ENCODE measurements at regions not wholly inside any gene's neighbourhood (a gene's known extent, or its start where the extent isn't known, plus 50 kb on each side); places are given as distances from the start of the nearest gene placed in this dataset.

GRCh38 chr15:60057554-60057953 lies 53.4 kb downstream of the FOXB1 start:
- intact Hi-C loops (cut with DNase I) = no loop called here
- H3K36me3 ChIP-seq = no peaks in the 10 kb centered on the region
- 84% methylated on average over 3 of the region's 3 CpGs for WGBS
- H3K9me3 ChIP-seq = peaks cover 0 to 24% (median 16%) of the 10 kb centered on the region in 4 donors
- no peaks in the 10 kb centered on the region for H3K4me1 ChIP-seq
- peaks cover 0 to 28% (median 0%) of the 10 kb centered on the region in 4 donors for H3K27me3 ChIP-seq
- H3K27ac ChIP-seq (replicated peaks in 1 of 4) = no peak overlapping the region
- no peak overlapping the region for H3K4me3 ChIP-seq
- DNase-seq (ENCODE audit: extremely low spot score) = no peak
- TF ChIP-seq EP300 (IDR thresholded peaks at IDR 0.05) (no peak), POLR2AphosphoS5 (IDR thresholded peaks at IDR 0.05) (no peak), POLR2A (IDR thresholded peaks at IDR 0.05; ENCODE audit: low read depth) (no peak), CTCF (IDR thresholded peaks at IDR 0.05) (no peak)

- Histone ChIP-seq H3K9me3 (peaks cover 0 to 30% (median 19%) of the 10 kb centered on the region in 4 donors), H3K27me3 (peaks cover 0 to 19% (median 0%) of the 10 kb centered on the region in 4 donors), H3K4me3 (no peak overlapping the region), H3K27ac (replicated peaks in 1 of 4) (no peak overlapping the region), H3K4me1 (no peaks in the 10 kb centered on the region), H3K36me3 (no peaks in the 10 kb centered on the region)
- TF ChIP-seq POLR2A (IDR thresholded peaks at IDR 0.05; ENCODE audit: low read depth) = no peak
- no peak for TF ChIP-seq CTCF (IDR thresholded peaks at IDR 0.05)
- no peak for TF ChIP-seq POLR2AphosphoS5 (IDR thresholded peaks at IDR 0.05)
- no peak for TF ChIP-seq EP300 (IDR thresholded peaks at IDR 0.05)
- intact Hi-C loops (cut with DNase I) = no loop called here
- no peak for DNase-seq (ENCODE audit: extremely low spot score)
- 100% methylated on average over 1 of the region's 1 CpG for WGBS
These were observed 55.1 kb downstream of the FOXB1 start for GRCh38 chr15:60059186-60059585.

- H3K4me1 ChIP-seq = no peaks in the 10 kb centered on the region
- no peak overlapping the region for H3K27ac ChIP-seq (replicated peaks in 1 of 4)
- WGBS = 93% methylated on average over 1 of the region's 1 CpG
- intact Hi-C loops (cut with DNase I) = no loop called here
- TF ChIP-seq POLR2AphosphoS5 (IDR thresholded peaks at IDR 0.05) (no peak), EP300 (IDR thresholded peaks at IDR 0.05) (no peak), CTCF (IDR thresholded peaks at IDR 0.05) (no peak), POLR2A (IDR thresholded peaks at IDR 0.05; ENCODE audit: low read depth) (no peak)
- DNase-seq (ENCODE audit: extremely low spot score) = peak; percentile 8
- no peak overlapping the region for H3K4me3 ChIP-seq
- H3K36me3 ChIP-seq = no peaks in the 10 kb centered on the region
- H3K27me3 ChIP-seq = peaks cover 0 to 28% (median 0%) of the 10 kb centered on the region in 4 donors
- H3K9me3 ChIP-seq = peaks cover 0 to 30% (median 19%) of the 10 kb centered on the region in 4 donors
These were observed 57.6 kb downstream of the FOXB1 start for GRCh38 chr15:60061758-60062157.

GRCh38 chr15:60062826-60063225 lies 58.7 kb downstream of the FOXB1 start:
- Histone ChIP-seq H3K9me3 (peaks cover 0 to 30% (median 19%) of the 10 kb centered on the region in 4 donors), H3K4me3 (no peak overlapping the region), H3K36me3 (no peaks in the 10 kb centered on the region), H3K27ac (replicated peaks in 1 of 4) (no peak overlapping the region), H3K4me1 (no peaks in the 10 kb centered on the region), H3K27me3 (peaks cover 0 to 24% (median 0%) of the 10 kb centered on the region in 4 donors)
- intact Hi-C loops (cut with DNase I) = no loop called here
- peak; percentile 80 for DNase-seq (ENCODE audit: extremely low spot score)
- WGBS = 83% methylated on average over 3 of the region's 3 CpGs
- no peak for TF ChIP-seq POLR2AphosphoS5 (IDR thresholded peaks at IDR 0.05)

GRCh38 chr15:60065951-60066350 lies 61.8 kb downstream of the FOXB1 start:
- no peak for DNase-seq (ENCODE audit: extremely low spot score)
- intact Hi-C loops (cut with DNase I) = no loop called here
- H3K9me3 ChIP-seq = peaks cover 0 to 22% (median 18%) of the 10 kb centered on the region in 4 donors
- no peaks in the 10 kb centered on the region for H3K36me3 ChIP-seq
- 49% methylated on average over 7 of the region's 7 CpGs for WGBS
- H3K27me3 ChIP-seq = peaks cover 0 to 21% (median 0%) of the 10 kb centered on the region in 4 donors
- no peak for TF ChIP-seq POLR2A (IDR thresholded peaks at IDR 0.05; ENCODE audit: low read depth)
- TF ChIP-seq CTCF (IDR thresholded peaks at IDR 0.05) = no peak
- TF ChIP-seq EP300 (IDR thresholded peaks at IDR 0.05) = no peak
- TF ChIP-seq POLR2AphosphoS5 (IDR thresholded peaks at IDR 0.05) = no peak
- no peak overlapping the region for H3K4me3 ChIP-seq
- no peak overlapping the region for H3K27ac ChIP-seq (replicated peaks in 1 of 4)
- H3K4me1 ChIP-seq = no peaks in the 10 kb centered on the region
